B cell (primary cell): ENCODE measurements at regions not wholly inside any gene's neighbourhood (a gene's known extent, or its start where the extent isn't known, plus 50 kb on each side); places are given as distances from the start of the nearest gene placed in this dataset.

ENCODE experiments used
- EZH2 ChIP-seq: IDR thresholded peaks from 2 replicates; pipeline ENCODE4 v1.6.1; 2012; ENCODE audit warnings: borderline replicate concordance, low read depth, mild to moderate bottlenecking, moderate library complexity, low read length; ENCODE audit not compliant: insufficient read depth, poor library complexity, severe bottlenecking
- TF ChIP-seq, protein P1 (sequence below): fragments of 200-600 bp; IDR thresholded peaks from one replicate; pipeline ENCODE4 v1.8.0; 2022; ENCODE audit warnings: antibody characterized with exemption, mild to moderate bottlenecking

- TF ChIP-seq, protein P1, sequence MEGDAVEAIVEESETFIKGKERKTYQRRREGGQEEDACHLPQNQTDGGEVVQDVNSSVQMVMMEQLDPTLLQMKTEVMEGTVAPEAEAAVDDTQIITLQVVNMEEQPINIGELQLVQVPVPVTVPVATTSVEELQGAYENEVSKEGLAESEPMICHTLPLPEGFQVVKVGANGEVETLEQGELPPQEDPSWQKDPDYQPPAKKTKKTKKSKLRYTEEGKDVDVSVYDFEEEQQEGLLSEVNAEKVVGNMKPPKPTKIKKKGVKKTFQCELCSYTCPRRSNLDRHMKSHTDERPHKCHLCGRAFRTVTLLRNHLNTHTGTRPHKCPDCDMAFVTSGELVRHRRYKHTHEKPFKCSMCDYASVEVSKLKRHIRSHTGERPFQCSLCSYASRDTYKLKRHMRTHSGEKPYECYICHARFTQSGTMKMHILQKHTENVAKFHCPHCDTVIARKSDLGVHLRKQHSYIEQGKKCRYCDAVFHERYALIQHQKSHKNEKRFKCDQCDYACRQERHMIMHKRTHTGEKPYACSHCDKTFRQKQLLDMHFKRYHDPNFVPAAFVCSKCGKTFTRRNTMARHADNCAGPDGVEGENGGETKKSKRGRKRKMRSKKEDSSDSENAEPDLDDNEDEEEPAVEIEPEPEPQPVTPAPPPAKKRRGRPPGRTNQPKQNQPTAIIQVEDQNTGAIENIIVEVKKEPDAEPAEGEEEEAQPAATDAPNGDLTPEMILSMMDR, result no peak
- no peak for TF ChIP-seq EZH2
Measured at GRCh38 chr4:125244848-125245450, 69.8 kb upstream of the FAT4 start.
